WERI-Rb-1 (cell line): ENCODE measurements at regions not wholly inside any gene's neighbourhood (a gene's known extent, or its start where the extent isn't known, plus 50 kb on each side); places are given as distances from the start of the nearest gene placed in this dataset.

Experiments used
- DNase-seq: peaks from one replicate; pipeline ENCODE4 v3.0.0-alpha.2; 2020
- H3K27ac ChIP-seq: fragments of 250-450 bp; sonication (Bioruptor Pico); 2 replicates; pipeline ENCODE4 v1.5.1; 2020; ENCODE audit warnings: mild to moderate bottlenecking, moderate library complexity
- H3K27me3 ChIP-seq: fragments of 250-450 bp; sonication (Bioruptor Pico); 2 replicates; pipeline ENCODE4 v1.5.1; 2021; ENCODE audit warnings: mild to moderate bottlenecking, low read depth, moderate library complexity; ENCODE audit not compliant: insufficient read depth, severe bottlenecking
- H3K36me3 ChIP-seq: fragments of 250-450 bp; sonication (Bioruptor Pico); 2 replicates; pipeline ENCODE4 v1.5.1; 2020; ENCODE audit warnings: mild to moderate bottlenecking, moderate library complexity
- H3K4me3 ChIP-seq: 2 replicates; pipeline ENCODE4 v1.5.1; 2011; ENCODE audit warnings: low read depth, mild to moderate bottlenecking, control low read depth, low read length
- H3K9me3 ChIP-seq: fragments of 250-450 bp; sonication (Bioruptor Pico); 2 replicates; pipeline ENCODE4 v1.5.1; 2021; ENCODE audit warnings: mild to moderate bottlenecking, moderate library complexity; ENCODE audit not compliant: severe bottlenecking
- TF ChIP-seq, protein P1 (sequence below): IDR thresholded peaks from 2 replicates; pipeline ENCODE4 v1.5.1; 2011; ENCODE audit warnings: low read depth, mild to moderate bottlenecking, control low read depth, inconsistent platforms, low read length

DNA sequence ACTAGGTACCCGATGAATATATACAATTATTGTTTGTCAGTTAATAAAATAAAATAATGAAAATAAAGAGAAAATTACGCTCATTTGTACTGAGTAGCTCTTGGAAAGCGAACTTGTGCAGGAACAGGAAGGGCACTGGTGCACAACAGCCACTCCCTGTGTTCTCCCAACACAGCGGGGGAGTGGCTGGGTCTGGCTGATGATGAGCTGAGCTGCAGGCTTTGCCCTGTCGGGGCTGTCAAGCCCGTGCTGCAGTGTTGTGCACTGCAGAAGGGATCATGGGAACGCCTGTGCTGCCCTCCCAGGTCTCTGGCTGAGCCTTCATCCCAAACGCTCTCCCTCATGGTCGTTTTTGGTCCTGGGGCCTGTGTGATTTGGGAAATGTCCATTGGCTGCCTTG, 131.7 kb upstream of the MAP3K4 start:
- Histone ChIP-seq H3K27ac (no peak overlapping the region), H3K9me3 (no peaks in the 10 kb centered on the region), H3K36me3 (no peaks in the 10 kb centered on the region), H3K4me3 (no peak overlapping the region), H3K27me3 (peaks cover 11% of the 10 kb centered on the region)
- no peak for DNase-seq
- TF ChIP-seq, protein P1, sequence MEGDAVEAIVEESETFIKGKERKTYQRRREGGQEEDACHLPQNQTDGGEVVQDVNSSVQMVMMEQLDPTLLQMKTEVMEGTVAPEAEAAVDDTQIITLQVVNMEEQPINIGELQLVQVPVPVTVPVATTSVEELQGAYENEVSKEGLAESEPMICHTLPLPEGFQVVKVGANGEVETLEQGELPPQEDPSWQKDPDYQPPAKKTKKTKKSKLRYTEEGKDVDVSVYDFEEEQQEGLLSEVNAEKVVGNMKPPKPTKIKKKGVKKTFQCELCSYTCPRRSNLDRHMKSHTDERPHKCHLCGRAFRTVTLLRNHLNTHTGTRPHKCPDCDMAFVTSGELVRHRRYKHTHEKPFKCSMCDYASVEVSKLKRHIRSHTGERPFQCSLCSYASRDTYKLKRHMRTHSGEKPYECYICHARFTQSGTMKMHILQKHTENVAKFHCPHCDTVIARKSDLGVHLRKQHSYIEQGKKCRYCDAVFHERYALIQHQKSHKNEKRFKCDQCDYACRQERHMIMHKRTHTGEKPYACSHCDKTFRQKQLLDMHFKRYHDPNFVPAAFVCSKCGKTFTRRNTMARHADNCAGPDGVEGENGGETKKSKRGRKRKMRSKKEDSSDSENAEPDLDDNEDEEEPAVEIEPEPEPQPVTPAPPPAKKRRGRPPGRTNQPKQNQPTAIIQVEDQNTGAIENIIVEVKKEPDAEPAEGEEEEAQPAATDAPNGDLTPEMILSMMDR: no peak

DNA sequence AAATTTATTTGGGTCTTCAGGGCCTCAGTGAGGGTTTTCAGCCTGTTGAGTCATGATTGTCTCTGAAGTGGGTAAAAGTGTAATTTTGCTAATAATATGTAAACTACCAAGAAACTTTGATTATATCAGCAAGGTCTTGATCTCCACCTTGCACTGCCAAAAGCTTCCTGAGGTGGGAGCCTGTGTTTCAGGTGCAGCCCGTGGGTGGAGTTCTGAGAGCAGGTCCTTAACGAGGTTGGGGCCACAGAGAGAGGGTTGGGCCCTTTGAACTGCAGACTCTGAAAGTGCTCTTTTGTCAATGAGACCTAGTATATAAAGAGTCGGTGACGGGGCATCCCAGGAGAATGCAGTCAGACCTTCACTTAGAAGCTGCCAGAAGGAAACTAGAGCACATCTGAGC, 129.7 kb upstream of the MAP3K4 start:
- DNase-seq: no peak
- H3K36me3 ChIP-seq: no peaks in the 10 kb centered on the region
- H3K4me3 ChIP-seq: no peak overlapping the region
- no peak overlapping the region for H3K27ac ChIP-seq
- no peaks in the 10 kb centered on the region for H3K9me3 ChIP-seq
- peaks cover 14% of the 10 kb centered on the region for H3K27me3 ChIP-seq
- TF ChIP-seq, protein P1: no peak

DNA sequence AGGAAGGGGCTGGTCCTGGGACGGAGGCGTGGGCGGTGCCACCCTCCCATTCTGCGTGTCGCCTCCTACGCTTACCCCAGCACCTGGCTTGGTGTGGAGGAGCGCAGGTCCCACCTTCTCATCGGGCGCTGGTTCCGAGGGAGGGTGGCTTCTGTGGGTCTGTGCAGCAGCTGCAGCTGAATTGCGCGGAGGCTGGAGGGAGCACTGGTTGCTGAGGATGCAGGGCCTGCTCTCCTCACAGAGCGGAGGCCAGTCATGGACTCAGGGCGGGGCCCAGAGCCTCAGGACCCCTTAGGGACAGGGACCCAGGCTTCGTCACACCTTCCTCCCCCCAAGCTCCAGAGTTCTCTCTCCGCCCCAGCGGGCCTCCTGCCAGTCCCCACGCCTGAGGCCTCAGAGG, 127.8 kb upstream of the MAP3K4 start:
- DNase-seq: no peak
- Histone ChIP-seq H3K9me3 (no peaks in the 10 kb centered on the region), H3K36me3 (no peaks in the 10 kb centered on the region), H3K27me3 (peaks cover 14% of the 10 kb centered on the region), H3K27ac (no peak overlapping the region), H3K4me3 (no peak overlapping the region)
- TF ChIP-seq, protein P1: no peak

DNA sequence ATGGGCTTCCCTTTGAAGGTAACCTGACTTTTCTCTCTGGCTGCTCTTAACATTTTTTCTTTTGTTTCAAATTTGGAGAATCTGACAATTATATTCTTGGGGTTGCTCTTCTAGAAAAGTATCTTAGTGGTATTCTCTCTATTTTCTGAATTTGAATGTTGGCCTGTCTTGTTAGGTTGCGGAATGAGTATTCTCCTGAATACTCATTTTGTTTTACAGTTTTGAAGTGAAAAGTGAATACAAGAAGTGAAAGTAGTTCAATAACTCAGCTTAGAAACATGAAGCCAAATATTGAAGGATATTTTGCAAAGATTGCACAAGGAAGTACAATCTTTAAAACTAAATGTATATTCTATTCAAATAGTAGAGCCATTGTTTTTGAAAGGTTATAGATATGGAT, 120.2 kb upstream of the MAP3K4 start:
- Histone ChIP-seq H3K9me3 (no peaks in the 10 kb centered on the region), H3K27ac (no peak overlapping the region), H3K4me3 (no peak overlapping the region), H3K36me3 (no peaks in the 10 kb centered on the region), H3K27me3 (peaks cover 7% of the 10 kb centered on the region)
- DNase-seq: no peak
- TF ChIP-seq, protein P1: no peak

DNA sequence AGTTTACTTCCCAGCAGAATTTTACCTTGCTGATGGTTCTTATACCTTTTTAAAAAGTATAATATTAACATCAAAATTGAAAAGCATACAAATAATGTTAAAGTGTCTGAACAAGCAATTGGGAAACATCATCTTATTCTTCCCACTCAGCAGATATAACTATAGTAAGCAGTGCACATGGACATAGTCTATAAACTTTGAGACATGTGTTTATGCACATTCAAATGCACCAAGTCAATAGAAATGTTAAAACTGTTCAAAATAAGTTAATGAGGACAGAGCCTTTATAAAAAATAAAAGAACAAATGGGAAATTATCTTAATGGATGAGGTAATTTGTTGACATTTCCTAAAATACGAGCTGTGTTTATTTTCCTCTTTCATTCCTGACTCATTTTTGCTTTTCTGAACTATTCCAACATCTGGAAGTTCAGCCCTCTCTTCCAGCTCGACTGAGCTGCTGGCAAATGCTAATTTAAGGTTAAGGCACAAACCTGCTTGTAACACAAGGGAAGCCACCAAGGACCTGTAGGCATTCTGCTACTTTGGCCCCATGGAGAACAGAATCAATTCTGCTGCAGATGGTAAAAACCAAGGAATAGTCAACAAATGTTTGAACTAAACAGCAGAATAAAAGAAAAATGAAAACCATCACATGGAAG, 110.3 kb upstream of the MAP3K4 start:
- Histone ChIP-seq H3K27ac (no peak overlapping the region), H3K27me3 (peaks cover 6% of the 10 kb centered on the region), H3K9me3 (no peaks in the 10 kb centered on the region), H3K36me3 (no peaks in the 10 kb centered on the region), H3K4me3 (no peak overlapping the region)
- TF ChIP-seq, protein P1: no peak
- no peak for DNase-seq

DNA sequence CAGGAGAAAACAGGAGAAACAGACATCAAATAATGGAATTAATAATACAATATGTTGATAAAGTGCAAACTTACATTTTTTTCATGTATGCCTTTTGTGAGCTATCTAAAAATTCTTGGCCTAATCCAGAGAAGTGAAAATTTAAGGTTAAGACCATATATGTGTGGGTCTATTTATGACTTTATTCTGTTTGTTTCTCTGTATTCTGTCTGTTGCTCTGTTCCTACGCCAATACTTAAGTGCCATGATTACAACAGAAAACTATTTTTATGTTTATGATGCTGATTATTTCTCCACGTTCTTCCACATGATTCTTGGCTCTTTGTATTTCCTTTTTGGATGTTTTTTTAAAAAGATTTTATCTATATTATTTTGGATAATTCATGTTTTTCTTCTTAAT, 109.6 kb upstream of the MAP3K4 start:
- Histone ChIP-seq H3K27me3 (peaks cover 6% of the 10 kb centered on the region), H3K36me3 (no peaks in the 10 kb centered on the region), H3K4me3 (no peak overlapping the region), H3K27ac (no peak overlapping the region), H3K9me3 (no peaks in the 10 kb centered on the region)
- TF ChIP-seq, protein P1: no peak
- DNase-seq: no peak
